ENCODE measurements at regions not wholly inside any gene's neighbourhood (a gene's known extent, or its start where the extent isn't known, plus 50 kb on each side); places are given as distances from the start of the nearest gene placed in this dataset.

- ChIA-PET CTCF (no interaction called here), POLR2A (no interaction called here)
Observed at GRCh38 chrX:44651358-44651757, 108.7 kb upstream of the FUNDC1 start.

GRCh38 chrX:44643723-44644122 lies 101.1 kb upstream of the FUNDC1 start:
- TF ChIP-seq CTCF (IDR thresholded peaks at IDR 0.05; ENCODE audit: insufficient read depth, low read depth, low read length) = no peak
- ChIA-PET POLR2A (no interaction called here), CTCF (no interaction called here)
- Histone ChIP-seq H3K4me3 (ENCODE audit: low read depth, low read length) (no peak overlapping the region), H3K36me3 (ENCODE audit: control insufficient read depth, insufficient read depth, low read length) (no peaks in the 10 kb centered on the region), H3K27me3 (ENCODE audit: control insufficient read depth, insufficient read depth, low read length) (no peaks in the 10 kb centered on the region)
- DNase-seq (ENCODE audit: low read depth) = no peak

More at GRCh38 chrX:44651358-44651757, 108.7 kb upstream of the FUNDC1 start:
- DNase-seq (ENCODE audit: low read depth) = no peak
- no peak for TF ChIP-seq CTCF (IDR thresholded peaks at IDR 0.05; ENCODE audit: insufficient read depth, low read depth, low read length)
- Histone ChIP-seq H3K27me3 (ENCODE audit: control insufficient read depth, insufficient read depth, low read length) (no peaks in the 10 kb centered on the region), H3K4me3 (ENCODE audit: low read depth, low read length) (no peak overlapping the region), H3K36me3 (ENCODE audit: control insufficient read depth, insufficient read depth, low read length) (no peaks in the 10 kb centered on the region)

- POLR2A ChIA-PET = no interaction called here
- CTCF ChIA-PET = no interaction called here
- no peak for TF ChIP-seq CTCF (IDR thresholded peaks at IDR 0.05; ENCODE audit: insufficient read depth, low read depth, low read length)
- Histone ChIP-seq H3K36me3 (ENCODE audit: control insufficient read depth, insufficient read depth, low read length) (no peaks in the 10 kb centered on the region), H3K4me3 (ENCODE audit: low read depth, low read length) (no peak overlapping the region), H3K27me3 (ENCODE audit: control insufficient read depth, insufficient read depth, low read length) (no peaks in the 10 kb centered on the region)
- DNase-seq (ENCODE audit: low read depth) = no peak
Observed at GRCh38 chrX:44637282-44637681, 94.6 kb upstream of the FUNDC1 start.

GRCh38 chrX:44621078-44621477 lies 78.4 kb upstream of the FUNDC1 start:
- POLR2A ChIA-PET = no interaction called here
- no peaks in the 10 kb centered on the region for H3K27me3 ChIP-seq (ENCODE audit: control insufficient read depth, insufficient read depth, low read length)
- no peak for TF ChIP-seq CTCF (IDR thresholded peaks at IDR 0.05; ENCODE audit: insufficient read depth, low read depth, low read length)
- DNase-seq (ENCODE audit: low read depth) = no peak
- no peak overlapping the region for H3K4me3 ChIP-seq (ENCODE audit: low read depth, low read length)
- H3K36me3 ChIP-seq (ENCODE audit: control insufficient read depth, insufficient read depth, low read length) = no peaks in the 10 kb centered on the region
- CTCF ChIA-PET = no interaction called here

- no peaks in the 10 kb centered on the region for H3K27me3 ChIP-seq (ENCODE audit: control insufficient read depth, insufficient read depth, low read length)
- H3K36me3 ChIP-seq (ENCODE audit: control insufficient read depth, insufficient read depth, low read length) = no peaks in the 10 kb centered on the region
- no peak for DNase-seq (ENCODE audit: low read depth)
- TF ChIP-seq CTCF (IDR thresholded peaks at IDR 0.05; ENCODE audit: insufficient read depth, low read depth, low read length) = no peak
- ChIA-PET CTCF (no interaction called here), POLR2A (no interaction called here)
- no peak overlapping the region for H3K4me3 ChIP-seq (ENCODE audit: low read depth, low read length)
Observed at GRCh38 chrX:44619039-44619438, 76.4 kb upstream of the FUNDC1 start.
